ENCODE measurements at regions not wholly inside any gene's neighbourhood (a gene's known extent, or its start where the extent isn't known, plus 50 kb on each side); places are given as distances from the start of the nearest gene placed in this dataset.

- no peak for DNase-seq (ENCODE audit: low read depth, low spot score)
- H3K4me1 ChIP-seq (ENCODE audit: control insufficient read depth, extremely low read depth, insufficient read depth, low read length) = no peaks in the 10 kb centered on the region
- FAIRE-seq = no peak
- H3K9me3 ChIP-seq (replicated peaks; ENCODE audit: control insufficient read depth, insufficient read depth, low read length) = peaks cover 2% of the 10 kb centered on the region
- POLR2A ChIA-PET = no interaction called here
- intact Hi-C loops (cut with micrococcal nuclease) = no loop called here
- H3K79me2 ChIP-seq (ENCODE audit: control insufficient read depth, insufficient read depth, low read length) = no peaks in the 10 kb centered on the region
- CTCF ChIA-PET = no interaction called here
- H2AFZ ChIP-seq (ENCODE audit: low read depth, low read length) = no peak overlapping the region
- H3K27ac ChIP-seq (ENCODE audit: insufficient read depth, low read depth, low read length) = no peak overlapping the region
- H3K36me3 ChIP-seq (ENCODE audit: control insufficient read depth in 2 of 2, extremely low read depth in 1 of 2, insufficient read depth in 2 of 2, low read length in 2 of 2) = no peaks in the 10 kb centered on the region
- H3K9ac ChIP-seq (replicated peaks; ENCODE audit: extremely low read depth, insufficient read depth, low read length) = no peak overlapping the region
- H4K20me1 ChIP-seq (replicated peaks; ENCODE audit: control insufficient read depth, extremely low read depth, insufficient read depth, low read length) = no peaks in the 10 kb centered on the region
- no peak overlapping the region for H3K4me3 ChIP-seq (replicated peaks in 1 of 3; ENCODE audit: insufficient read depth in 1 of 3, low read depth in 1 of 3, low read length in 3 of 3)
- dilution Hi-C loops (cut with MboI; ENCODE audit: extremely low pct_ligation_motif_present, low sequenced_read_pairs) = no loop called here
- BruUV-seq (replicated peaks) = no TSS peak
- TF ChIP-seq CTCF (IDR thresholded peaks at IDR 0.05; ENCODE audit: extremely low read depth in 1 of 2, insufficient read depth in 1 of 2, low read depth in 1 of 2, low read length in 2 of 2) (no peak), POLR2AphosphoS5 (IDR thresholded peaks at IDR 0.05; ENCODE audit: insufficient read depth, low read depth, low read length) (no peak), MYC (IDR thresholded peaks at IDR 0.05; ENCODE audit: low read depth, low read length) (no peak), JUN (IDR thresholded peaks at IDR 0.05; ENCODE audit: borderline replicate concordance, insufficient read depth, insufficient read length, low read depth) (no peak), GATA2 (IDR thresholded peaks at IDR 0.05; ENCODE audit: insufficient read depth, insufficient read length, low read depth, low read length) (no peak)
- H3K27me3 ChIP-seq (ENCODE audit: control insufficient read depth in 2 of 2, insufficient read depth in 2 of 2, low read length in 2 of 2) = no peaks in the 10 kb centered on the region
- no peak overlapping the region for H3K4me2 ChIP-seq (ENCODE audit: insufficient read depth, low read length)
- H3K9me1 ChIP-seq (replicated peaks; ENCODE audit: control insufficient read depth, extremely low read depth, insufficient read depth, low read length) = no peaks in the 10 kb centered on the region
These were observed 89.4 kb upstream of the GALNT17 start for GRCh38 chr7:71042591-71042990.

- FAIRE-seq = no peak
- TF ChIP-seq POLR2AphosphoS5 (IDR thresholded peaks at IDR 0.05; ENCODE audit: insufficient read depth, low read depth, low read length) = no peak
- TF ChIP-seq JUN (IDR thresholded peaks at IDR 0.05; ENCODE audit: borderline replicate concordance, insufficient read depth, insufficient read length, low read depth) = no peak
- no peak for TF ChIP-seq POLR2A (IDR thresholded peaks at IDR 0.05; ENCODE audit: low read depth, low read length)
- Histone ChIP-seq H3K36me3 (ENCODE audit: control insufficient read depth in 2 of 2, extremely low read depth in 1 of 2, insufficient read depth in 2 of 2, low read length in 2 of 2) (no peaks in the 10 kb centered on the region), H3K9me3 (replicated peaks; ENCODE audit: control insufficient read depth, insufficient read depth, low read length) (peaks cover 4% of the 10 kb centered on the region), H3K79me2 (ENCODE audit: control insufficient read depth, insufficient read depth, low read length) (no peaks in the 10 kb centered on the region), H3K9me1 (replicated peaks; ENCODE audit: control insufficient read depth, extremely low read depth, insufficient read depth, low read length) (no peaks in the 10 kb centered on the region), H3K27me3 (ENCODE audit: control insufficient read depth in 2 of 2, insufficient read depth in 2 of 2, low read length in 2 of 2) (no peaks in the 10 kb centered on the region), H2AFZ (ENCODE audit: low read depth, low read length) (no peak overlapping the region), H3K4me3 (replicated peaks in 1 of 3; ENCODE audit: insufficient read depth in 1 of 3, low read depth in 1 of 3, low read length in 3 of 3) (no peak overlapping the region), H3K4me1 (ENCODE audit: control insufficient read depth, extremely low read depth, insufficient read depth, low read length) (no peaks in the 10 kb centered on the region), H3K27ac (ENCODE audit: insufficient read depth, low read depth, low read length) (no peak overlapping the region), H3K9ac (replicated peaks; ENCODE audit: extremely low read depth, insufficient read depth, low read length) (no peak overlapping the region), H3K4me2 (ENCODE audit: insufficient read depth, low read length) (no peak overlapping the region), H4K20me1 (replicated peaks; ENCODE audit: control insufficient read depth, extremely low read depth, insufficient read depth, low read length) (no peaks in the 10 kb centered on the region)
- dilution Hi-C loops (cut with MboI; ENCODE audit: extremely low pct_ligation_motif_present, low sequenced_read_pairs) = no loop called here
- intact Hi-C loops (cut with micrococcal nuclease) = no loop called here
- CTCF ChIA-PET = no interaction called here
- no peak for DNase-seq (ENCODE audit: low read depth, low spot score)
- no TSS peak for BruUV-seq (replicated peaks)
- POLR2A ChIA-PET = no interaction called here
These were observed 81.5 kb upstream of the GALNT17 start for GRCh38 chr7:71050492-71050891.
